GM18858 (cell line): ENCODE measurements at regions not wholly inside any gene's neighbourhood (a gene's known extent, or its start where the extent isn't known, plus 50 kb on each side); places are given as distances from the start of the nearest gene placed in this dataset.
A peak's percentile ranks its signal among the peaks of the same experiment; 100 is the strongest.
"Not testable (repeated sequence)": the region's sequence is repeated elsewhere in the genome, so short reads cannot be mapped to it uniquely, and the experiment has no call there.

ENCODE experiments used
- ATAC-seq: cut with Tn5 transposase; IDR thresholded peaks from one replicate; pipeline ENCODE4 v1.9.1; 2021; ENCODE audit not compliant: unreplicated experiment

DNA sequence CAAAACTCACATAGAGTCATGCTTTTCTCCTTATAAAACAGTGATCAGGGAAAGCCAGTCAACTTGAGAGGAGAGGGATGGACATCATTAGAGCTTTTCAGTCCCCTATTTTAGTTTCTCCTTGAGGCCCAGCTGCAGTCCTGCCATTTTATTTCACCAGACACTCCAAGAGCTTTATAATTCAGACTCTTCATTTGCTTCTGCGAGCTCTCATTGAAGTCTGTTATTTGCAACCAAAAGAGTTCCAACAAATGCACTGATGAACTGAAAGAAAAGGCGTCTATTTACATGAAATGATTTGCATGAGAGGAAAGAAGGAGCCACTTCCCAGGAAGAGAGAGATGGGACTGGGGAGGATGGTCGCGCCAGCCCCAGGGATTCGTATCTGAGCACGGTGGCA, 86.8 kb downstream of the NDUFA12 start:
- no peak for ATAC-seq

DNA sequence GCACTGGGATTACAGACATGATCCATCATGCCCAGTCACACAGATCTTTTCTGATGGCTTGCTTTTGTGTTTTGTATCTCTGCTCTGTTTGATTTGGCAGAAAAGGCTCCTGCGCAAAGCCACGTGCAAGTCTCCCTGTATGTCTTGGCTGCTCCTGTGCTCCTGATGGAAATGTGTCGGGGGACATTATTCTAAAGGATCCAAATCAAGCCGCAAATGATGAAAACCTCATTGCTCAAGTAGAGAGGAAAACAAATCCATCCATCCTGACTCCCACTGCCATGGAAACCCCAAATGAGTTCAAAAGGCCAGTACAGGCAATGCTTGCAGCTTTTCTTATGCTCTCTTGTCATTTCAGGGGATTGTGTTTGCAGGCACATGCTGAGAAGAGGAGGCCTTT, 93.8 kb downstream of the NDUFA12 start:
- ATAC-seq = no peak

DNA sequence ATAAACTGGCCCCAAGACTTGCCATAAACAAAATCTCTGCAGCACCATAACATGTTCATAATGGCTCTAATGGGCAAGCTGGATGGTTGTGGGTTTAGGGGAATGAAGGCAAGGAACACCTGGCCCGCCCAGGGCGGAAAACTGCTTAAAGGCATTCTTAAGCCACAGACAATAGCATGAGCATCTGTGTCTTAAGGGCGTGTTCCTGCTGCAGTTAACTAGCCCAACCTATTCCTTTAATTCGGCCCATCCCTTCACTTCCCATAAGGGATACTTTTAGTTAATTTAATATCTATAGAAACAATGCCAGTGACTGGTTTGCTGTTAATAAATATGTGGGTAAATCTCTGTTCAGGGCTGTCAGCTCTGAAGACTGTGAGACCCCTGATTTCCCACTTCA, 97.7 kb downstream of the NDUFA12 start:
- ATAC-seq = not testable (repeated sequence)

DNA sequence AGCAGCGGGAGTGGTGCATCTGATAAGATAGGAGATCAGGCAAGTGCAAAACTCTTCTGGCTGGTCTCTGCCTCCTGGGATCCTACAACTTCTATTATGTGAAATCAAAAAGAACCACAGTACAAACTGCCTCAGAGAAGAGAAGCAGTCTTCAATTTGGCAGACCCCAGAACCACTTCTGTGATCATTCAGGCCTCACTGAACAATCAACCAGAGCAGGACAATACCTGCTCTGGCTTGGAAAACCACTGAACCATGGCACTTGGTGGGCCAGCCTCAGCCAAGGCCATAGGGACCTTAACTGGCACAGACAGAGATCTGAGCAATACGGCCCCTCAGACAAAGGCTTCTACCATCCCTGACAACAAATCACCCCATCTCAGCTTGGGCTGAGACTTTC, 103.0 kb downstream of the NDUFA12 start:
- ATAC-seq = no peak

DNA sequence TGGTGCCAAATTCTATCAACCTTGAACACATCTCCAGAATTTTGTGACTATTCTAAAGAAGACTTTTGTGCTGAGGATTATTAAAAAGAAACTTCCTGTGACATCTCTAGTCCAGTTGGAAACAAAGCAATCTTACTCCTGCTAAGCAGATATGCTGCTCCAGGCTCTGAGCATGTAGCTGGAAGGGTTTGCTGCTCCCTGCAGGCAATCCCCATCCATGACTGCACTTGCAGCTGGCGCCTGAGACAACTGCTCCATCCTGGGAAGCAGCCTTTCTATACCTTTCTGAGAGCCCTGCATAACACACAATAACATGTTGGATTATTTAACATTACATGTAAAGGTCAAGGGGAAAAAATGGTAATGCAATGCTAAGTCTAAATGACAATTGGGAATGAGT, 105.1 kb downstream of the NDUFA12 start:
- no peak for ATAC-seq

DNA sequence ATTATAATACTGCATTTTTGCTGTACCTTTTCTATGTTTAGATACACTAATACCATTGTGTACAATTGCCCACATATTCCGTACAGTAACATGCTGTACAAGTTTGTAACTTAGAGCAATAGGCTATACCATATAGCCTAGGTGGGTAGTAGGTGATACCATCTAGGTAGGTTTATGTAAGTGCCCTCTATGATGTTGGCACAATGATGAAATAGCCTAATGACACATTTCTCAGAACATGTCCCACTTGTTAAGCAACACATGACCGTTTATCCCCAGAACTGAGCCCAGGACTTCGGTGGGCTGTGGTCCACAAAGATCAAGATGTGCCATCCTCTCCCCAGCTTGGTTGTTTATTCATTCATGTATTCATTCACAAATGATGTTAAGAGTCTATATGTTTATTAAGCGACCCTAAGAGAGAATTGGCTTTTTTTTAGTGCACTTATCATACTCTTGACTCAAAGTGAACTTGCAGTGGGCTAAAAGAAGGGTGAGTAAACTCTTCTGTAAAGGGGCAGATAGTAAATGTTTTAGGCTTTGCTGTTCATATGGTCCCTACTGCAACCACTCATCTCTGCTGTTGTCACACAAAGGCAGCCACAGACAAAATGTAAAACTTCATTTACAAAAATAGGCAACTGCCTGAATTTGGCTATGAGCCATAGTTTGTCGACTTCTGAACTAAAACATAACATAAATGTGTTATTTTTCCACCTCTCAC, 110.8 kb downstream of the NDUFA12 start:
- ATAC-seq = no peak

DNA sequence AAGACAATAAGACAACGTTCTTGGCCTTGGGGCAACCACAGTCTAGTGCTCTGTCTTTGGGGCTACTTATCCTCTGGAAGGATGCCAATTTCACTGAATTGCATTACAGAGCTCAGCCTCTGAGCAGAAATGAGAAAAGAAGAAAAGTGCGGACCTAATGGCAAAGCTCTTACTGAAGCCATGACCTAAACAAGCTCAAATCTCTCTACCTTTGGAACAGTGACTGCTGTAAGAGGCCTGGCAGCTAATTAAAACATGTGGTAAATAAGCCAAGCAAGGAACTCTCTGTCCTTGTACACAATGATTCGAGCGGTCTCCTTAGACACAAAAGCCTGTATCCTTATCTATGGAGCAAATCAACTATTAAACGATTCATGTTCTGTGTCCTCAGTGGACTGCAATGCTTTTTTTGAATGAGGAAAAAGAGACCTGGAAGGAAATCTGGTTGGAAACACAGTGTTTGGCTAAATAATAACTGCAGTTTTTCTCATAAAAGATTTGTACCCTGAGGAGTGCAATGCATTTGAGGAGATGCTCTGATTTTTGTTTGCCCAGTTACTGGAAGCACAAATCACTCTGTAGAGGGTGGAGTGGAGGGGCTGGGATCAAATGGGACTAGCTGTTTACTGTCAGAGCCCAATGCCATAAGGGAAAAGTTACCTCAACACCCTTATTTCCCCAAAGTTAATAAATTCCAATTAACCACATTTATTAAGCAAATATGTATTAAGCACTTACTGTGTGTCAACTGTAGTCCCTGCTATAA, 113.9 kb downstream of the NDUFA12 start:
- no peak for ATAC-seq

DNA sequence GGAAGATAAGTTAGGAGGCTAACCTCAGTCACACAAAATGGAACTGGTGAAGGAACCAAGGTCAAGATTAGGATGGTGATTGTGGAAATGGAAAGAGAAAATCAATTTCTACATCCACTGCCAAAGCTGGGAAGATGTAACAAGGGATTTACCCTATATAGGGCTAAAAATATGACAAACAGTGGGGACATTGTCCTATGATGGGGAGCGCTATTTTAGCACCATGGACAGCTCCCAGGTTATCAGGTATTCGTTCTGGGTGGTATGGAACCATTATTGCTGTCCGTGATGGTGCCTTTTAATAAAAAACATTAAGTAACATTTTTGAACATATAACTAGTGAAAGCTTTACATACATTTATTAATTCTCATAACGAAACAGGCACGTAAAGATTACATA, 124.0 kb downstream of the NDUFA12 start:
- no peak for ATAC-seq

DNA sequence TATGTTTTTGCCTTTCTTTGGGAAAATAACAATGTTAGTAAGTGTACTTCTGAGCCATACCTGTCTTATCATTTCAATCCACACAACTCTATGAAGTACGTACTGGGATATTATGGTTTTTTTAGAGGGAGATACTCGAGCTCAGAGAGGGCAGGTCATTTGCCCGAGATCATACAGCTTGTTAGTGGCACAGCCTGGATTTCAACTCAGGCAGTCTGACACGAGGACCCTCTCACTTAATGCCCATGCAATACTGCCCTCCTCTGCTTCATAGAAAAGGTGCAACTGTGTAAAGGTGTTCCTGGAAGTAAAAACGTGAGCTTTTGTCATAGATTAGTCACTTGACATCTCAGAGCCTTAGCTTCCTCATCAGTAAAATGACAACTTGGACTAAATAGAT, 128.0 kb downstream of the NDUFA12 start:
- peak; percentile 39 for ATAC-seq

DNA sequence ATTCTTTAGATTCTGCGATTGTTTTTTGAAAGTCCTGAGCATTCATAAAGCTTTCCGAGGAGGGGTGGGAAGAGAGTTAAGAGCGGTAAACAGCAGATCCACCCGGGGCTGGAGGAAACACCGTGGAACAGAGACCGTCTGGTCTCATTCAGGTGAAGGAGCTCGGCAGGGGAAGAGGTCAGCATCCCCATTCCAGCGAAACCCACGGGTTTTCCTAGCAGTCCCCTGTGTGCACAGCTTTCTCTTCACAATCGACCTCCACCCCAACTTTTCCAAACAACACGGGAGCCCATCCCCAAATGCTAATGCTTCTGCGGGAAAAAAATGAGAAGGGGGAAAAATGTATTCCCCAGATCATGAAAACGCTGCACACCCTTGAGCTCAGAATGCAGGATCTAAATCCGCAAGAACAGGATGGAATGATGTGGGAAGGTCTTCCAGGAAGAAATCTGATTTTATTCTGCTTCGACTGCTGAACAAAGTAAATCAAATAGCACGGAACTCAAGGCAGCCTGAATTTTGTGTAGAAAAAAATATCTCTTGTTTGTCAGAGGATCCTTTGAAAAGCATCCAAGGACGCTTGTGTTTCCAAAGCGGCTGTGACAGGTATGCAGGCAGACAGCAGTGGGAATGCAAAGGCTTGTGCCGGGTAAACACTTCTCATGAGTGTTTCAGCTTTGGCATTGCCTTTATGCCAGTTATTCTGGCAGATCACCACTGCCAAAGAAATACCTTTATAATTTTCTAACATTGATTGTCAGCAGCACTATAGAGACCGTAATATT, 128.8 kb downstream of the NDUFA12 start:
- no peak for ATAC-seq

DNA sequence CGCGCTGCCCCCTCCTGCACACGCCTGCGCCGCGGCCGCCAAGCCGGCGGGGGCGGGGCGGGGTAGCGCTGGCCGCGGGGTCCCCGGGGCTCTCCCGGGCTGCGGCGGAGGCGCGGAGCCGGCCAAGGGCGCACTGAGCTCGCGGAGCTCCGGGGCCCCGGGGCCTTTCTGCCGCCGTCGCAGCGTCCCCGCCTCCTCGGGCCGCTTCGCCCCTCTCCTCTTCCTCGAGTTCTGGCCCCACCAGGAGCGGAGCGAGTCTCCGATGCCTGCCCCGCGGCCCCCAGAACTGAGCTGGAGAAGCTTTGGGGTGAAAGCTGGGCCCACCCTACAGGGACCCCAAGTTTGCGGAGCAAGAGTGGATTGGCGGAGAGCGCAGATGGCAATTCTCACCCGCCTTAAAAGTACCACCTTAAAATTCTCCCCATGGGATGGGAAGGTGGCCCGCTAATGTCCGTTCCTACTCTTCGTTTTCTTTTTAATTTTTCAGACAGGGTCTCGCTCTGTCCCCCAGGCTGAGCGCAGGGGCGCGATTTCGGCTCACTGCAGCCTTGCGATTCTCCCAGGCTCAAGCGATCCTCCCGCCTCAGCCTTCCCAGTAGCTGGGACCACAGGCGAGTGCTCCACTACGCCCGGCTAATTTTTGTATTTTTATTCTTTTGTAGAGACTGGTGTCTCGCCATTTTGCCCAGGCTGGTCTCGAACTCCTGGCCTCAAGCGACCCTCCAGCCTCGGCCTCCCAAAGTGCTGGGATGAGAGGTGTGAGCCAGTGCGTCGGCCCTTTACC, 129.6 kb downstream of the NDUFA12 start:
- ATAC-seq = no peak

DNA sequence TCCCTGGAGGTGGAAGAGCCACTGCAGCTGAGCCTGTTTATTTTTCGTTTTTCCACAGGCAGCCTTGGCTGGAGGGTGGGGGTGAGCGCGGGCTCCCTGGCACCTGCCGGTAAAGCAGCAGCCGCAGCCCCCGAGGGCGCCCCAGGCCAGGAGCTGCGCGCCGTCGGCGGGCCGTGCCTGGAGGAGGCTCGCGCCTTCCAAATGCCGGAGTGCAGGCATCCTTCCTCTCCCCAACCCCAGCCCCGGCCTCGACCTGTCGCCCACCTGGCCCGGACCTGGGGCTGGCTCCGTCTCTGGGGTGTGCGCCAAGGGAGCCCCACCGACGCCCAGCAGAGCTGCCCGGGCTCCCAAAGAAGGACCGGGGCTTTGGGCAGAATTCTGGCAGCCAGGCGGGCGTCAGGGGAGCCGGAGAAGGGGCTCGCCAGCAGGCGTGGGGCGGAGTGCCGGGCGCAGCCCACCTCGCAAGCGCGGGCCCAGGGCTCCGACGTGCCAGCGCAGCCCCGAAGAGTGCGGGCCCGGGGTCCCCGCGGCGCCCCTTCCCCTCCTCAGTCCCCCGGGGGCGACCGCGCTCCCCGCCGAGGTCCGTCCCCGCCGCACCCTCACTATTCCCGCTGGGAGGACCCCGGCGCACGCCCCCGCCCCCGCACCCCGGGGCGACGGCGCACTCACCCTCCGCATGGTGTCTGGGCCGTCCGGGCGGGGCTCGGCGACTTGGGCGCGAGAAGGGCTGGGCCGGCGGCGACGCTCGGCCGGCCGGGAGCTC, 130.3 kb downstream of the NDUFA12 start:
- ATAC-seq = peak; percentile 70

DNA sequence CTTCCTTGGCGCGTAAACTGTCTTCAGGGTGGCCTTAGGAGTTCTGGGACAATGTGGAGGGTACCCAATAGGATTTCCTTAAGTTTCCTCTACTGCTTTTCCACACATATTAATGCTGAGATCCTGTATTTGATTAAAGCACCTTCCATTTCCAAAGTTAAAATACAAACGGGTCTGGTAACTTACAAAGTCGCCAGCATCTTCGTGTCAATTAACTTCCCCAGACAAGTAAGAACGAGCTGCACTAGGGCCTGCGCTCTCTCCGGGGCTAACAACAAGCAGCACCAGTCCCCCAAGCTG, 130.9 kb downstream of the NDUFA12 start:
- ATAC-seq = no peak

DNA sequence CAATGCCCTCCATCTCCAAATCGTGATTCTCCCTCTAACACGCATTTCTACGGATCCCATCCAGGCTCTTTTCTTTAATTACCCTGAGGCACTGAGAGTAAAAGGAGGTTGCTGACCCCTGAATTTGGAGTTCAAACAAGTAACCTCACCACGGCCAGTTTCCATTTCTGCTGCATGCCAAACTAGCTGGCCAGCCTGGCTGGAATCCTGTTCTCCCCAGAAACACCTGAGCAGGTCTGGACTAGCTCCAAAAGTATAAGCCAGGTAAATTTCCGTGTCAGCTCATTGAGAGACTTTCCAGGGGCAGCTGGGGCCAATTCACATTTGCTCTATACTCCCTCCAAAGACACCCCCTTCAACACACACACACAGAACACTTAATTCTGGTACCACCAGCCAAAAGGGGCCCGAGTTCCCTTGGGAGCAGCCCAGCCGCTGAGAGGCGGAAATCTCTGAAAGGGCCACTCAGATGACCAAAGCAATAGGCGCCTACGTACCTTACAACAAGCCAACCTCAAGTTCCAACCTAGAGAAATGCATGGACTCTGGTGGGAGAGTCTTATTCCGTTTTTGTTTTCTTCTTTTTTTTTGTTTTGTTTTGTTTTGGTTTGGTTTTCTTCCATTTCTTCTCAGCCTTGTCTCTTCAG, 131.4 kb downstream of the NDUFA12 start:
- no peak for ATAC-seq

DNA sequence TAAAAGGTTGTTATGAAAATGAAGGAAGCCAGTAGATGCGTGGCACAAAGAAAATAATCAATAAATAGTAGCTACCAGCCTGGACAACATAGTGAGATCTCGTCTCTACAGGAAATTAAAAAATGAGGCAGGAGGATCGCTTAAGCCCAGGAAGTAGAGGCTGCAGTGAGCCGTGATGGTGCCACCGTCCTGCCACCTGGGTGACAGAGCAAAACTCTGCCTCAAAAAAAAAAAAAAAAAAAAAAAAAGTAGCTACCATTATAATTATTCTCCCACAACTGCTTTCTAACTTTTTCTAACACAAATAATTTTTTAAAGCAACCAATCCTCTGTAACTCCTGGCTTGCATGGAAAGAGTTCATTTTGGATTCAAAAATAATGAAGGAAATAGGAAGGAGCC, 133.0 kb downstream of the NDUFA12 start:
- ATAC-seq = no peak

DNA sequence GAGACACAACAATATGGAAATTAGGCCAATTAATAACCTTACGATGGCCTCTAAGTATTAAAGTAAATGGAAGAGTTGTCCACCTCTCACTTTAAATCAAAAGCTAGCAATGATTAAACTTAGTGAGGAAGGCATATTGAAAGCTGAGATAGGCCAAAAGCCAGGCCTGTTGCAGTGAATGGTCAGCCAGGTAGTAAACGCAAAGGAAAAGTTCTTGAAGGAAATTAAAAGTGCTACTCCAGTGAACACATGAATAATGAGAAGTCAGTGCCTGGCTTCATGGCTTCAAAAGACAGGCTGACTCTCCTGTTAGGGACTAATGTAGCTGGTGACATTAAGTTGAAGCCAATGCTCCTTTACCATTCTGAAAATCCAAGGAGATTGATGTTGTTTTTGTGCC, 135.3 kb downstream of the NDUFA12 start:
- no peak for ATAC-seq

DNA sequence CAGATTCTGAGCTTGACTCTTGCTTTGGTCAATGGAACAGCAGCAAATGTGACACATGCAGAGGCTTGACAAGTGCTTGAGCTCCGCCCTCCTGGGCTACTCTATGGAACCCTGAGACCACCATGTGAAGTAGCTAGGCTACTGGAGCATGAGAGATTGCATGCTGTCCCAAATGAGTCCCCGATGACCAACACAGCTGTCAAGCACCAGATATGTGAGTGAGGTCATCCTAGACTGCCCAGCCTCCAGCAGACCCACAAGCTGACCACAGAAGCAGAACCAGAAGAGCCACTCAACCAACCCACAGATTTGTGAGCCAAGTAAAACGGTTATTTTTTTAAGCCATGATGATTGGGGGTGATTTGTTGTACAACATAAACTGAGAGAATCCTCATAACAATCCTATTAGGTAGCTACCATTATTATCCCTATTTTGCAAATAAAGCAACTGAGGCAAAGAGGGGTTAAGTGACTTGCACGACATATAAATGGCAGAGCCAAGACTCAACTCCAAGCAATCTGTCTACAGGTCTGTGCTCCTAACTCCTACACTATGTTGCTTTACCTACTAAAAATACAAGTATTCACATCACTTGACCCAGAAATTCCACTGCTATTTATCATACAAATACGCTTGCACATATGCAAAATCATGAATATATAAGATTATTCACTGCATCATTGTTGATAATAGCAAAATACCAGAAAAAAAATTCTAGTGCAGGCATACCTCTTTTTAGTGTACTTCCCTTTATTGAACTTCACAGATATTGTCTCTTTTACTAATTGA, 136.2 kb downstream of the NDUFA12 start:
- no peak for ATAC-seq

DNA sequence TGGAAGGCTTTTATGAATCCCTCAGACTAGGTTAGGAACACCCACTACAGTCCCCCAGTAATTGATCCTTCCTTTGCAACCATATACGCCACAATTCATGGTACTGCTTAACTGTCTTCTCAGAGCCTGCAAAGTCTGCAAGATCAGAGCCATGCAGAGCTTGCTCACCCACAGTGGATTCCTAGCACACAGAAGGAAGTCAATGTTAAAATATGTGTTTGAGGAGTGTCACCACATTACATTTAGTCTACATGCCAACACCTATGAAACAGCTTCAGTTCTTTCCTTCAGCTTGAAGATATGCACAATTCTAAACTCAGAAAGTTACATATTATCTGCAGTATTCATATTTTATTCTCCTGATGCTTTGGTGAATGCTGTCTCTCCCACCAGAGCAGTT, 138.5 kb downstream of the NDUFA12 start:
- ATAC-seq = no peak

DNA sequence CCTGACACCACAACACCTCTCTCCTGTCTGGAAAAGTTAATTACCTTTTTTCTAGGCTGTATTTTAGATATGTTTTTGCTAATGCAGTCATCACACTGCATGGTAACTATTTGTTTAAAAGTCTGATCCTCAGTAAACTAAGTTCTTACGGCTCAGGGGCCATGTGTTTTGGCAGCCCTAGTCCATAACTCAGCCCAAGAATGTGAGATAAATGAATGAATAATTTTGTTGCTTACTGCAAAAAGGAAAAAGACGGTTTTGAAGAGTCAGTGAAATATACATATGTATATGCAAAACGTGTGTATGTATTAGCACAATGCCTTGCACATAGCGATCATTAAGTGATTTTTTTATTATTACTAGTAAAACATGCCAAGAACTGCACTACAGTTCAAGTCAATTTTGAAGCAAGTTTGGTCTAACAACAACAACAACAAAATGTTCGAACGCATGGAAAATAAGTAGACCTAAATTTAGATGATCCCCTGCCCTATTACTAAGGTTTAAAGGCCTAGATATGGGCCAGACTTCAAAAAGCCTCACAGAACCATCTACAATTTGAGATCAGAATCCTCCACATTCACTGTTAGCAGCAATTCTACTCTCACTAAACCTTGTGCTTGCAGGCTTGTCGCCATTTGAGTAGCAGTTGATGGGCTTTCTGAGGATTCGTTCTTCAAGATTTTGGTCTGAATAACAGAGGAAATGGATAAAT, 140.0 kb downstream of the NDUFA12 start:
- ATAC-seq = no peak
